NCI-H2081 treated with DMSO at 0.1 percent for 48 hours (cell line): ENCODE measurements at regions not wholly inside any gene's neighbourhood (a gene's known extent, or its start where the extent isn't known, plus 50 kb on each side); places are given as distances from the start of the nearest gene placed in this dataset.
"Not testable (repeated sequence)": the region's sequence is repeated elsewhere in the genome, so short reads cannot be mapped to it uniquely, and the experiment has no call there.

Experiments
- DNase-seq: peaks from one replicate; lab custom pipeline; 2025; lab: John Stamatoyannopoulos, UW

DNA sequence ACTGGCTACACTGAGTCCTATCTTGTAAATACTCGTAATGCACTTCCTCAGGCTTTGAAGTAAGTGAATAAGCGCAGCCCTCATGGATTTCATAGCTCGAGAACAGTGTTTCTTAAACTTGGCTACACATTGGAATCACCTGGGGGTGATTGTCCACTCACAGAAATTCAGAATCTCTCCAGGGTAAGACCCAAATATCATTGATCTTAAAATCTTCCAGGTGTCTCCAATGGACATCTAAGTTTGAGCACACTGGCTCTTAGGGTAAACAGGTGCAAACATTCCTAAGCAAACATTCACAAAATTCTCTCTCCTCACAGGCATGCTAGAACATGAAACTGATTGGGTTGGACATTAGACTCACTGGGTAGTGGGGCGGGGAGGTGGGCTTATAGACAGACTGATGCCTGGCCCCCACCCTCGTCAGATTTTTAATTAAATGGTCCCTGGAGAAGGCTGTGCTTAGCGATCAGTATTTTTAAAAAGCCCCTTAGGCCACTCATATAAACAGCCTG, 279.7 kb upstream of the TBL1XR1 start:
- DNase-seq: no peak

DNA sequence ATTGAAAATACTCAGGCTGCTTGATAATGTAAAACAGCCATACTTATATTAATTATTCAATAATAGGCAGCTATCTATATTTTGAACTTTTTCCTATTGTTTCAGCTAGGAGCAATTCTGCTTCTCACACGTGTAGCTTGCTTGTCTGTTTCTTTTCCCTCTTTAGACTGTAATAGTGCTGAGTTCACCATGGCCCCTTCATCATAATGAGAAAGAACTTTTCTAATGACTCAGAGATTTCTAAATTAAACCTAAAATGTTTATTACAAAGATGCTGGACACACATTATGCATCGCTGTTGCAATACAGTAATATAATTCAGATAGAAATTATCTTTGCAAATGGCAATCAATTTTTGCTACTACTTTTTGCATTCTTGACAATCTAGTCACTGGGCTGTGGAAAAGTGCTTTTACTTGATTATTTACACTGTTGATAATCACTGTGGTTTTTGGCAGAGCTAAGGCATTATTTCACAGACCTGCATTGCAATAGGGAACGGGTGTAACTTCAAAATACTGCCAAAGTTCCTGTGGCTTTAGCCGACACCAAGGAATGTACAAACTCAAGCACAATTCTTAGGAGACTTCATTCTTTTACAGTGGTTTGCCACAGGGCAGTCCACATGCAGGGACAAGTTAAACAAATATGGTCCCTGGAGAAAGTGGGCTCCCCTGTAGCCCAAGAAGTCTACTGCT, 281.0 kb upstream of the TBL1XR1 start:
- DNase-seq: no peak

DNA sequence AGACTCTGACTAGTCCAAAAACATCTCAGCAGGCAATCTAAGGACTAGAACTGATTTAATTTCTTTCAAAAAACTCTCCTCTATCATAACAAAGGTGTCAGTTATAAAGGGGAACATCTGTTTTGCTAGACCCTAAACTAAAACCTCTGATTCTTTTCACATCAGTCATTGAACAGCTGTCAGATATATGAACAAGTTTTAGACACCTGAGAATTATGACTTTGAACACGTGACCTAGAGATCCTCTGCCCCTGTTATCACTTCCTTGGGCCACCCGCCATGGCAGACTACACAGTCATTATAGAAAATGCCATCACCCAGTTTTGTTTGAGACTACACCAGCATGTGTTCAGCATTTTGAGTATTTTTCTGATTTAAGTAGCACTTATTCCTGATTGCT, 282.3 kb upstream of the TBL1XR1 start:
- DNase-seq: no peak

DNA sequence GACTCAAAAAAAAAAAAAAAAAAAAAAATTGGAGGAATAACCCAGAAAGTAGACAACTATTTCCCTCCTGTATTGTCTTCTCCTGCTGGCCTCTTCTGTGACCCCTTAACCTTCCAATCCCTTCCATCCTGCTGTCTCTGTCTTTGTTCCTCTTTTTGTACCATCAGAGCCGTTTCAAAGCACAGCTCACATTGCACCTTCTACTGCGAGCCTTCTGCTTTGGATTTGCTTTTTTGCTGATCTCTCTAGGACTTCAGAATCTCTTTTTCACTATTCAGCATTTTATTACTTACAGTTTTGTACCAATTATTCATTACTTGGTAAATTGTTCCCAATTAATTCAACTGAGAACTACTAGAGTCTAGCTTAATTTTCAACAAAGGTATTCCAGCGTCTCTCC, 284.0 kb upstream of the TBL1XR1 start:
- no peak for DNase-seq

DNA sequence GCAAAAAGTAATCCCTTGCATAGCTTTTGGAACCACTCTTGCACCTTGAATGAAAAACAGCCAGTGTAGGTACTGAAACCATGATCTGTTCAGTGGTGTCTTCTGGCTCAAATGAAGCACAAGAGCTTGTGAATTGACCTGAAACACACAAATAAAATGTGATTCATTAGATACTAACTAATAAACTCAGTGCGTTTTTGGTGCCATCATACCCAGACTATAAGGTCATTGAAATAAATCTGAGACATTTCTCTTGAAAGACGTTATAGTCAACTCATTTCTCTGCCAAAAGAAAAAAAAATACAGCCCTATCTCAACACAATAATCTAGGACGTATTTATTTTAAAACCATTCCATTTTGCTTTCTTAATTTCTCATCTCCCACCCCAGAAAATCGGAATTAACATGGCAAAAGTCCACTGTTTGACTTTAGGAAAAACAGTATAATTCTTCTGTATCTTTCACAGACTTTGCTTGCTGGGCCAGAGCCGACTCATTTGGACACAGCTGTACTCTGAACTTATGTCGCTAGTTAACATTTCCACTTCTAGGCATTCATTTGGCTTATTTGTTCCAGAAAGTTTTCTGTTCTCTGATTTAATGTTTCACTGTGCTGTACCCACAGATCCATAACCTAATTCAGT, 284.9 kb upstream of the TBL1XR1 start:
- DNase-seq: no peak

DNA sequence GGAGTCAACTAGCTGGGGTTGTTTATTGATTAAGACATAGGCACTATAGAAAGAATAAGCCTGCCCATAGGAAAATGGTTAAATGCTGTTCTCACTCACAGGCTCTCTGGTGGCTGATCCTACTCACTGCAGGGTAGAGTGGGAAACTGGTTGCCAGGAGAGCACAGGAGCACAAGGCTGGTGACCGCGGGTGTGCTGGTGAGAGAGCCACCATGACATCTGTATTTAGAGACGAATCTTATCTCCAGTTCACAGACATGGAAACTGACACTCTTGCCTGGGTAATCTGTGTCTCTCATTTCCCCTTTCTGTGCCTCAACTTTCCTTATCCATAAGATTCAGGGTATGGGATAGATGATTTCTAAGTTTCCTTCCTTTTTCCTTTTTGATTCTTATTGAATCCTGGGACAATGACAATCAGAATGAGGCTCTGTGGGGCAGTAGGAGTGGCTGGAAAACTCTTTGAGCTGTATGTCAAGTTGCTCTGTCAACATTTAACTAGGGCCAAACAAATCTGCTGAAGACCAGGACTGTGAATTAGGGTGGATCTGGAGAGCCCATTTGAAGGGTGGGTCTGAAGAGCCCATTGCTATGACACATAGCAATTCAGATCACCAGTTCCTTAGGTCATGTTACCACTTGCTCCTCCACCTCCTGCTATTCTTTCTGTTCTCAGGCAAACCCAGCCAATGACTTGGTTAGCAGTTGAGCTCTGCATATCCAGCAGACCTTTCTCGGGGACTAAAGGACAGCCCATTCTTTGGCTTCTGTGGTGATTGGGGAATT, 286.1 kb upstream of the TBL1XR1 start:
- DNase-seq: no peak

DNA sequence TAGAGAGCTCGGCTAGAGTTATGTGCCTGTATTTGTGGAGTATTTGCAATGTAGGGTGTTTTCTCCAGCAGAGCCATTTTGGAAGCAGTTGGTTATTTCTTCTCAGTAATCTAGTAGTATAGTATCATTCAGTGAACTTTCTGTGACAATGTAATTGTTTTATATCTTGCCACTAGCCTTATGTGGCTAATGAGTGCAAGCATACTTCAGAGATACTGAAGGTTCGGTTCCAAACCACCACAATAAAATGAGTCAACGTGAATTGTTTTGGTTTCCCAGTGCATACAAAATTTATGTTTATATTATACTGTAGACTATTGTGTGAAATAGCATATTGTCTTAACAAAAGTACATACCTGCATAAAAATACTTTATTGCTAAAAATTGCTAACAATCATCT, 286.9 kb upstream of the TBL1XR1 start:
- no peak for DNase-seq

DNA sequence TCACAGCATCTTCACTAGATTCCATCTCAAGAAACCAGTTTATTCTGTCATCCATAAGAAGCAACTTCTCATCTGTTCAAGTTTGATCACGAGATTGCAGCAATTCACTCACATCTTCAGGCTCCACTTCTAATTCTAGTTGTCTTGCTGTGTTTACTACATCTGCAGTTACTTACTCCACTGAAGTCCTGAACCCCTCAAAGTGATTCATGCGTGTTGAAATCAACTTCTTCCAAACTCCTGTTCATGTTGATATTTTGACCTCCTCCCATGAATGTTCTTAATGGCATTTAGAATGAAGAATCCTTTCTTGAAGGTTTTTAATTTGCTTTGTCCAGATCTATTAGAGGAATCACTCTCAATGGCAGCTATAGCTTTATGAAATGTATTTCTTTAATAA, 287.6 kb upstream of the TBL1XR1 start:
- DNase-seq: no peak

DNA sequence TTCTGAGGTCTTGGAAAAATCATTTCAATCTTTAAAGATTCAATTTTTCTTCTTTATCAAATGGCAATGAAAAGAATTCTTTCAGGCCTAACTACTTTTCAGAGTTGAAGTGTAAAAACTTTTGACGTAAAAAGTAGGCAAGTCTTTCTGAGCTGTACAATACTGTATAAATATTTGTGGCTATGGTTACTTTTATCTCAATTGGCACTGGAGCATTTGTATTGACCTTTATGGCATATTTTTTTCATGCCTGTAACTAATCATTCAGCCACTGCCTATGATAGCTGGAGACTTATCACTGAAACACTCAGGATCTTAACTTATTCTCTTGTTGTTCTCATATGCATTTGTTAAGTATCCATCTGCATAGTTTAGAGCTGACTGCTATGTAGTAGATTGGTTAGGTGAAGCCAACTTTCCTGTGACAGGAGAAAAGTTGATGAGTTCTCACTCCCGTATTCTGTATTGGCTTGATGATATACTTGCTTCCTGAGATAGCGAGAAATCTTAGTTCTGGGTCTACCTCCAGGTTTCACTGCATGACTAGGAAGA, 290.4 kb upstream of the TBL1XR1 start:
- no peak for DNase-seq

DNA sequence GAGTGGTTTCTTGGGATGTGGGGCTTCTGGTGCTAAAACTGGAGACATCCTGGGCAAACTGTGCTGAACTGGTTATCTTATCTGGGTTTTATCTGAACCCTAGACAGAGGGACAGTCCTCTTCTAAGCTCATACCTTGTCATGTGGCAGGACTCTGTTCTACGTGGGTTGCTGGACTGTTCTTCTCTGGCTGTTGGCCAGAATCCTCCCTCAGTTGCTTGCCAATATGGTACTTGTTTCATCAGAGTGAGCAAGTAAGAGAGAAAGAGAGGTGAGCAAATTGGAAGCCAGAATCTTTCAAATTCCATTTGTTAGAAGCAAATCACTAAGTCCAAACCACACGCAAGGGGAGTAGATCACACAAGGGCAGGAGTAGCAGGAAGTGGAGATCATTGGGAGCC, 291.5 kb upstream of the TBL1XR1 start:
- no peak for DNase-seq

DNA sequence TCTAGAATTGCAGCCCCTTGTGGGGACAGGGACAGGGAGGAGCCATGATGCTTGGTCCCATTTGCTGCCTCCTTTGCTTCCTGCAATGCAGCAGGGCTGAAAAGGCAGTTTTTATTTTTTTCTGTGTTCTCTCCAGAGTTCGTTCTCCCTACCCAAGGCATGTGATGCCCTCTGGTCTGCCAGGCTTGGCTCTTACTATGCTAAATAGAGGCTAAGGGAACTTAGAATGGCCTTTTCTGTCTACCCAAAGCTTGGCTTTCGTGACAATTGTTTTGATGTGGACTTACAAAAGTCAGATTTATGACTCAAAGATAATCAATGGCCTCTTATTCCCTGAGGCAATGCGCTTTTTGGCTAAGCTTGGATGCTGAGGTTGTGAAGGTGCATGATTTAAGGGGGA, 293.3 kb upstream of the TBL1XR1 start:
- DNase-seq: no peak

DNA sequence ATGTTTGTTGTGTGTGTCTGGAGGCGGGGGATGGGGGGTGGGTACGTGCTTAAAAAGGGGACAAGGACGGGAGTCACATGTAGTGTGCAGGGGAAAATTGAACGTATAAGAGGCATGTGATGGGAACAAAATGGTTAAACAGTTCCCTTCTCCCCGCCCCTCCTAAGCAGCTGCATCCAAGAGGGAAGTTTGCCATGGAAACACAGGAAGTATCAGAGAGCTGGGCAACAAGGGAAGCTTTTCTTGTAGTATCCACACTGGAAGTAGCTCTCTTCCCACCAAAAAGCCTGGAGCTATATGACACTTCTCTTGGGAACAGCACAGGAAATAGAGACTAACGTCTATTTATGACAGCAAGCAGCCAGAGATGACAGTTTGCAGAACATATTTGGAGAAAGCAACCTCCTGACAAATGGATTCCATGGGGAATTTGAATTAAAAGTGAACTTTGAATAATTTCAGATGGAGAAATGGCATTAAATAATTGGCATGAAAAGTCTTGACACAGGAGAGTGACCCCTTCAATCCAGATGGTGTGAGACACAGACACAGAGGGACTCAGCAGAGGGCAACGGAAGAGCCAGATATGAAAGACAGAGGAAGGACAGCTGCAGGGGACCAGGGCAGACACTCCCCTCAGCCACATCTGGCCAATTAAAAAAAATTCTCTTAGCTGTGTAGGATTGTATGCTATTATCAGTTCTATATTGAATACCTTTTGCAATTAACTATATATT, 294.2 kb upstream of the TBL1XR1 start:
- DNase-seq: no peak

DNA sequence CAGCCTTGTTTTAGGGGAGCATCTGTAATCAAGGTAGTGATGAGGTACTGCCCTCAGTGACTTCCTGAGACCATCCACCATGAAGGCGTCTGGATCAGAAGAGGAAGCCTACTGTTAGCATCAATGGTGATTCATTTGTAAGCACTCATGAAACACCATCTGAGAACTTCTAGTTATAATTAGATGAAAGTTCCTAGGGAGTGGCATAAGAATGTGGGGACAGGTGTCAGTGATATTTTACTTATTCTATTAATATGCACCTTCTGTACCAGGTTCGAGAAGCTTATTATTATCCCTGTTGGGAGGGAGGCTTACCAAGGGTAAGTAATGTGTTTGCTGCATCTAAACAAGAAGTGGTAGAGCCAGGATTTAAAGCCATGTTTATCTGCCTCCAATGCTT, 295.8 kb upstream of the TBL1XR1 start:
- DNase-seq: no peak

DNA sequence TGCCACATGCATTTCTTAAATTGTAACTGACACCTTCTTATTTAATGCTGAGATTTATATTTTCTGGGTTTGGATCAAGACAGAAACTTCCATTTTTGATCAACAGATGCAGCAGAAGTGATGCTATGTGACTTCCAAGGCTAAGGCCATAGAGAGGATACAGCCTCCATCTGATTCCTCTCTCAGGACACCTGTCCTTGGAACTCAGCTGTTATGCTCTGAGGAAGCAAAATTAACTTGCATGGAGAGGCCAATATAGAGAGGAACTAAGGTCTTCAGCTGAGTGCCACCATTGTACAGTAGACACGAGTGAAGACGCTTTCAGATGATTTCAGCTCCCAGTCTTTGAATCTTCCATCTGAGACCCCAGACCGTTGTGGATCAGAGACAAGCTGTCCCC, 296.9 kb upstream of the TBL1XR1 start:
- no peak for DNase-seq

DNA sequence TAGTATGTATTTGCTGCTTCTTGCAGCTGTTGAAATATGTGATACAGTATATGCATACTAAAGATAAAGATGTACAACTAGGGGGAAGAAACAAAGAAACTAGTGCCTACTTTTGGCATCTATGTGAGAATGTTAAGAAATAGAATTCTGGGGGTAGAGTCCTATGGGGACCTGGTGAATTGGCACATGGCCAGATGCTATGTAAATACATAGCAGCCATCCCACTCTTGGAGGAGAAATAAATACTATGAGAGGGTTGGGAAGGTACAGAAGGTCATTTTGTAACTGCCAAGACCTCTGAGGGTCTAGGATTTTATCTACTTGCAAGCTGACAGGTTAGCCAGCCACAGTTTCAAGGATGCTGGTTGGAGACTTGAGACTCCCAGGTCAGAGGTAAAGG, 298.3 kb upstream of the TBL1XR1 start:
- DNase-seq: no peak

DNA sequence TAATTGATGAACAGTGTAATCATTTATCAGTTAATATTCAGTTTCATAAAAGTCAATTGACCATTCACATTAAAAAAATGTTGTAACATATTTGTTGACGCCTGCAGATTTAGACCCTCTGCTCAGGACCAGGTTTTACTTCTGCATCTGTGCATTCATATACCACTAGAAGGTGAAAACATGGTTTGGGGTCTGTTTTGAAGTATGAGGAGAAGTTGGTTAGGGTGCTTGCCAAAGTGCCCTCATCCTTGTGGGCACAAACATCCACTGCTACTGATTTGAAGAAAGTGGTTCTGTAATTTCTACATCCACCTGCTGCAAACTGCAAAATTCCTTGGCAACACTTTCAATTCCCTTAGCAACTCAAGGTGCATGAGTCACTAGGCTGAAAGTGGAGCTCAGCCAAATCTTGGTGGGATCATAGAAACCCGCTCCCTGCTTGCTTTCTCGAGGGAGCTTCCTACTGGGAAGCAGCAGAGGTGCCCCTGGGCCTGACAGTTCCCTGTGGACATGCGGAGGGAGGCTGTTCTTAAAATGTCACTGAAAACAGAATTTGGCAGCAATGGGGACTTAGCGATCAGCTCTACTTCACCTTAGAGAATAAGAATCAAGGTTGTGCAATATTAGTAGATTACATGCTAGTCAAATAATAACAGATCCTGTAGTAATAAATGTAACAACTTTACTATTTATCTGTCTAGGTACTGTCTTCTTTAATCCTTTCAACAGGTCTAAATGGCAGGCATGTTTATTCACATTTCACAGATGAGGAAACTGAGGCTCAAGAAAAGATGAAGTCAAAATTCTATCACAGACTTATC, 301.0 kb upstream of the TBL1XR1 start:
- no peak for DNase-seq

DNA sequence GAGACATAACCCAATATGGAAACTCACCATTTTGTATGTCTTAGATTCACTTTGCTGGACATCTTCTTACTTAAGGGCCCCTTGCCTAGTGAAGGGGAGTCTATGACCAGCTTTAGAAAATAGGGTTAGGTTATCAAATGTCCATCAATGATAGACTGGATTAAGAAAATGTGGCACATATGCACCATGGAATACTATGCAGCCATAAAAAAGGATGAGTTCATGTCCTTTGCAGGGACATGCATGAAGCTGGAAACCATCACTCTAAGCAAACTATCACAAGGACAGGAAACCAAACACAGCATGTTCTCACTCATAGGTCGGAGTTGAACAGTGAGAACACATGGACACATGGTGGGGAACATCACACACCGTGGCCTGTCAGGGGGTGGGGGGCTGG, 301.8 kb upstream of the TBL1XR1 start:
- not testable (repeated sequence) for DNase-seq

DNA sequence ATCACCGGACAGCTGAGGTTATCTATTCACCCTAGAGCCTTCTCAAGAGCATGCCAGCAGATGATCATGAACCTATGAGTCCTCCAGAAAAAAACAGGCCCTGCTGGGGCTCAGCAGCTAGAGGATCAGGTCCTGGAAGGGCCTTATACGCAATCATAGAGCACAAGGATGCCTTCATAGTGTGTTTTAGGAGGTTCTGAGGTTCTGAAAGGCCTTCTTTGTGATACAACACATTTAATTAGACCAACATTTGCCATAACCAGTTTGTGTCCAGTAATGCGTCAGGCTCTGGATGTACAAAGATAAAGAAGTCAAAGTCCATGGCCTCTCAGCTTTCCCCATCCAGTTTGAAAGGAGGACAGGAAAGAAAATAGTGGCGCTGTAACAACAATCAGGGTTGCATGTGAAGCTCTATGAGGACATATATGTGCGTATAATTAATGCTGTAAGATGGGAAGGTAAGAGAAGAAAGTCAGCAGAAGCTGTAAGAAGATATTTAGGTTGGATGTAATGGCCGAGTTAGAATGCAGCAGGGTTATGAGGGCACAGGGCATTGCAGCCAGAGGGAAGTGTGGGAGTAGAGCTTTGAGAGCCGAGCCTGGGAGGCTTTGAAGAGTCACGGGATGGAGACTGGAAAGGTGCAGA, 302.6 kb upstream of the TBL1XR1 start:
- no peak for DNase-seq

DNA sequence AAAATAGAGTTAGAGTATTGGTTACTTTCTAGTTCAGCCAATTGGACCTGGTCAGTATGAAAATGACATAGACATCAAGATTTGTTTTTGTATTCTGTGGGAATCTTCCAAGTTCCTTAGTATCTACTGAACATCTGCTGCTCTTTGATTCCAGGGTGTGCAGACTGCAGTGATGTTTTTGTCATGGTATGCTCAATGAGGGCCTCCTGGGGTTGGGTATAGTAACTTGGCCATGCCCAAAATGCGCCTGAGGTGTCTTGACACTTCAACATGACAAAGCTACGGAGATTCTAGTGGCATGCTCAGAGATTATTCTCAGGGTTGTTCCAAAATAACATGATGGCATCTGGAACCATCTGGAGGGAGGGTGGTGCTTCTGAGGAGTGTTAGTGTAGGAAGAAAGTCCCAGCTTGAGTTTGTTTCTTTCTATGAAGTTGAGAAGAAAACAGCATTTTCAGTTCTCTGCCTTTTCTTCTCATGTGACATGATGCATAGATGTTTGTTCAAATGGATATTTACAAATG, 313.5 kb upstream of the TBL1XR1 start:
- no peak for DNase-seq
